ENCODE measurements at regions not wholly inside any gene's neighbourhood (a gene's known extent, or its start where the extent isn't known, plus 50 kb on each side); places are given as distances from the start of the nearest gene placed in this dataset.

DNA sequence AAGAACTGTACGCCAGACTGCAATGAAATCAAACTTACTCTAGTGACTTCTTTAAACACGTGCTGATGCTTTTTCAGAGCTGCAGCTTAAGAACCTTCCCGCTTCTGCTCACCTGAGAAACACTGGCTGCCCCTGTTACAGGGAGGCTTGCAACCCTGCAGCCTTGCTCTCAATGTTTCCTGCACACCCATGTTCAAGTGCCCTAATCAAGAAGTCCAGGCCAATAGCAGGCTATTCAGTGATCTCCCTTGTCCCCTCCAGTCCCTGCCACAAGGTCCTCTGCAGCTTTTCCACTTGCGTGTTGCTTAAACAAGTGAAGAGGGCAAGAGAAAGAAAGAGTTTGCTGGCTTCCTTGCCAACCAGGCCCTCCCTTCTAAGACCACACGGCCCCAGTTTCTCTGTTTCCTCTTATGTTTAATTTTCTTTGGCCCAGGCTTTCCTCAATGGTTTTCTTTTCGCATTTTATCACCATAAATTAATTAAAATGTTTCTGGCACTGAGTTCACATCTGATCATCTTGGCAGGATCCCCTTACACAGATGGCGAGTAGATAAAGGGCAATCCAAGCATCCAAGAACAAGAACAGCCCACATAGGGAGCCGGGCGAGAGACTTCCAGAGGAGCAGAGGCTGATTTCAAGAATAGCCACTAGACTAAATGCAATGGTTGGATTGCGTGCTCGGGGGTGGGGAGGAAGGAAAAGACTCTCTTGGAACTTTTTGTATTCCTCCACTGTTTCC is 82.3 kb upstream of the CDKN3 start:
- no peaks in the 10 kb centered on the region for H3K9me2 ChIP-seq (ENCODE audit: insufficient read depth)
- no peaks in the 10 kb centered on the region for H4K20me1 ChIP-seq (ENCODE audit: insufficient read depth)
- H3K27me3 ChIP-seq (ENCODE audit: insufficient read depth, low read depth) = no peaks in the 10 kb centered on the region
- H3K79me2 ChIP-seq (ENCODE audit: low read depth) = no peaks in the 10 kb centered on the region
- ChIA-PET POLR2A (ENCODE audit: unreplicated experiment) (no interaction called here), CTCF (no interaction called here)
- no peak overlapping the region for H3K4me2 ChIP-seq
- H3K27ac ChIP-seq = 0 out of 2 replicates have a peak overlapping the region, but pooled peaks have one; percentile 75
- no TSS peak for BruUV-seq (replicated peaks)
- no peak for TF ChIP-seq EZH2 (IDR thresholded peaks at IDR 0.05; ENCODE audit: low read depth)
- TF ChIP-seq, protein P1, sequence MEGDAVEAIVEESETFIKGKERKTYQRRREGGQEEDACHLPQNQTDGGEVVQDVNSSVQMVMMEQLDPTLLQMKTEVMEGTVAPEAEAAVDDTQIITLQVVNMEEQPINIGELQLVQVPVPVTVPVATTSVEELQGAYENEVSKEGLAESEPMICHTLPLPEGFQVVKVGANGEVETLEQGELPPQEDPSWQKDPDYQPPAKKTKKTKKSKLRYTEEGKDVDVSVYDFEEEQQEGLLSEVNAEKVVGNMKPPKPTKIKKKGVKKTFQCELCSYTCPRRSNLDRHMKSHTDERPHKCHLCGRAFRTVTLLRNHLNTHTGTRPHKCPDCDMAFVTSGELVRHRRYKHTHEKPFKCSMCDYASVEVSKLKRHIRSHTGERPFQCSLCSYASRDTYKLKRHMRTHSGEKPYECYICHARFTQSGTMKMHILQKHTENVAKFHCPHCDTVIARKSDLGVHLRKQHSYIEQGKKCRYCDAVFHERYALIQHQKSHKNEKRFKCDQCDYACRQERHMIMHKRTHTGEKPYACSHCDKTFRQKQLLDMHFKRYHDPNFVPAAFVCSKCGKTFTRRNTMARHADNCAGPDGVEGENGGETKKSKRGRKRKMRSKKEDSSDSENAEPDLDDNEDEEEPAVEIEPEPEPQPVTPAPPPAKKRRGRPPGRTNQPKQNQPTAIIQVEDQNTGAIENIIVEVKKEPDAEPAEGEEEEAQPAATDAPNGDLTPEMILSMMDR (conservative IDR thresholded peaks at IDR 0.05) = no peak
- no peaks in the 10 kb centered on the region for H3K36me3 ChIP-seq (ENCODE audit: low read depth)
- peaks cover 30% of the 10 kb centered on the region; the same call in 1 of the 2 replicates for H3F3A ChIP-seq (ENCODE audit: insufficient read depth, low read depth)
- no peak overlapping the region for H3K4me3 ChIP-seq
- H2AFZ ChIP-seq = no peak overlapping the region
- DNase-seq = no peak
- no peaks in the 10 kb centered on the region; the same call in 1 of the 2 replicates for H3K9me3 ChIP-seq (ENCODE audit: insufficient read depth, low read depth)
- intact Hi-C loops (cut with micrococcal nuclease; ENCODE audit: unreplicated experiment) = loop anchor here (5.0 kb wide), 2 partner anchors 47 to 102 kb away; no protein-coding TSS in a partner anchor
- H3K4me1 ChIP-seq (replicated peaks; ENCODE audit: insufficient read depth) = peaks cover 35% of the 10 kb centered on the region

DNA sequence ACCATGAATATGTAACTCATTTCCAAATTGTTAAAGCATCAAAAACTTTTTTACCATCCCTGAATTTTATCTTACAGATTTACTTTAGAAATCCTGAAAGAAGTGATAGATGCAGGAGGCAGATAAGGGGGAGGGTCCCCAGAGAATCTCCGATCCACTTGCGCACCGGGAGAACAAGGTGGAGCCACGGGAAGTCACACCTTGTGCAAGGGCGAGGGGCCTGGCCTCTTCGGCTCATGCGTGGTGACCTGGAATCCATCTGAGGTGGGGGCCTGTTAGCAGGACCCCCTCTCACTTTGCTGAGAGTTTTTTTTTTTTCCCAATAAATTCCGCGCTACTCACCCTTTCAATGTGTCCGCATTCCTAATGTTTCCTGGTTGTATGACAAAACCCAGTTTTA is 80.2 kb upstream of the CDKN3 start:
- no peaks in the 10 kb centered on the region for H3K79me2 ChIP-seq (ENCODE audit: low read depth)
- H3F3A ChIP-seq (ENCODE audit: insufficient read depth, low read depth) = peaks cover 23% of the 10 kb centered on the region; the same call in 1 of the 2 replicates
- intact Hi-C loops (cut with micrococcal nuclease; ENCODE audit: unreplicated experiment) = no loop called here
- ChIA-PET CTCF (no interaction called here), POLR2A (ENCODE audit: unreplicated experiment) (no interaction called here)
- peaks cover 25% of the 10 kb centered on the region for H3K4me1 ChIP-seq (replicated peaks; ENCODE audit: insufficient read depth)
- no peak overlapping the region for H3K4me2 ChIP-seq
- no peaks in the 10 kb centered on the region for H4K20me1 ChIP-seq (ENCODE audit: insufficient read depth)
- no peaks in the 10 kb centered on the region for H3K9me2 ChIP-seq (ENCODE audit: insufficient read depth)
- TF ChIP-seq EZH2 (IDR thresholded peaks at IDR 0.05; ENCODE audit: low read depth) = no peak
- TF ChIP-seq, protein P1 (conservative IDR thresholded peaks at IDR 0.05) = no peak
- H3K27ac ChIP-seq = no peak overlapping the region
- H3K36me3 ChIP-seq (ENCODE audit: low read depth) = no peaks in the 10 kb centered on the region
- H3K4me3 ChIP-seq = no peak overlapping the region
- no peaks in the 10 kb centered on the region for H3K9me3 ChIP-seq (ENCODE audit: insufficient read depth, low read depth)
- no TSS peak for BruUV-seq (replicated peaks)
- H3K27me3 ChIP-seq (ENCODE audit: insufficient read depth, low read depth) = no peaks in the 10 kb centered on the region
- DNase-seq = no peak
- no peak overlapping the region for H2AFZ ChIP-seq

DNA sequence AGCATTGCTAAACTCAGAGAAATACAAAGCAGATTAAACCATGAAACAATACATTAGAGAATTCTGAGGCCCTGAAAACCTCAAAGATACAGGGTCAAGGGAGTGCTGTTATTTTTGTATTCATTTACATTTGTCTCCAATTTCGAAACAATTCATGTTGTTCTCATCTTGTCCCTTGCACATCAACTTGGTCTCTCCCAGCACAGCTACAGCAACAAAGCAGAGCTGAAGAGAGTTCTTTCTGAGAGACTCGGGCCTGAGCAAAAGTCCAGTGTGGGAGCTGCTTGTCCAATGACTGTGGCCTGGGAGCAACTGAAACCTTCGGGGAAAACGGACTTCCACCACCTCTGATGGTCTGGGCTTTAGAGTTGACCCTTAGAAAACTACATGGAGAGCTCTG is 79.4 kb upstream of the CDKN3 start:
- Histone ChIP-seq H3K4me1 (replicated peaks; ENCODE audit: insufficient read depth) (peaks cover 20% of the 10 kb centered on the region), H3K27ac (no peak overlapping the region), H3K79me2 (ENCODE audit: low read depth) (no peaks in the 10 kb centered on the region), H3K9me2 (ENCODE audit: insufficient read depth) (no peaks in the 10 kb centered on the region), H4K20me1 (ENCODE audit: insufficient read depth) (no peaks in the 10 kb centered on the region), H3F3A (ENCODE audit: insufficient read depth, low read depth) (peaks cover 19% of the 10 kb centered on the region; the same call in 1 of the 2 replicates), H3K36me3 (ENCODE audit: low read depth) (no peaks in the 10 kb centered on the region), H2AFZ (no peak overlapping the region), H3K4me3 (no peak overlapping the region), H3K9me3 (ENCODE audit: insufficient read depth, low read depth) (no peaks in the 10 kb centered on the region), H3K4me2 (no peak overlapping the region), H3K27me3 (ENCODE audit: insufficient read depth, low read depth) (no peaks in the 10 kb centered on the region)
- intact Hi-C loops (cut with micrococcal nuclease; ENCODE audit: unreplicated experiment) = no loop called here
- CTCF ChIA-PET = no interaction called here
- POLR2A ChIA-PET (ENCODE audit: unreplicated experiment) = interaction anchor here (0.6 kb wide), 1 partner anchor 733 kb away, joined by 3 read pairs; no protein-coding TSS in a partner anchor
- no peak for DNase-seq
- no TSS peak for BruUV-seq (replicated peaks)
- TF ChIP-seq, protein P1 (conservative IDR thresholded peaks at IDR 0.05) = no peak
- TF ChIP-seq EZH2 (IDR thresholded peaks at IDR 0.05; ENCODE audit: low read depth) = no peak
